ENCODE measurements at regions not wholly inside any gene's neighbourhood (a gene's known extent, or its start where the extent isn't known, plus 50 kb on each side); places are given as distances from the start of the nearest gene placed in this dataset.
"Not testable (repeated sequence)": the region's sequence is repeated elsewhere in the genome, so short reads cannot be mapped to it uniquely, and the experiment has no call there.

- not testable (repeated sequence) for TF ChIP-seq CTCF (IDR thresholded peaks at IDR 0.05 in 8 of 11, conservative IDR thresholded peaks at IDR 0.05 in 3 of 11); POLR2AphosphoS5 (IDR thresholded peaks at IDR 0.05)
Observed at GRCh38 chr4:19181631-19182030, 1070.1 kb upstream of the SLIT2 start.
